ENCODE measurements at regions not wholly inside any gene's neighbourhood (a gene's known extent, or its start where the extent isn't known, plus 50 kb on each side); places are given as distances from the start of the nearest gene placed in this dataset.

DNA sequence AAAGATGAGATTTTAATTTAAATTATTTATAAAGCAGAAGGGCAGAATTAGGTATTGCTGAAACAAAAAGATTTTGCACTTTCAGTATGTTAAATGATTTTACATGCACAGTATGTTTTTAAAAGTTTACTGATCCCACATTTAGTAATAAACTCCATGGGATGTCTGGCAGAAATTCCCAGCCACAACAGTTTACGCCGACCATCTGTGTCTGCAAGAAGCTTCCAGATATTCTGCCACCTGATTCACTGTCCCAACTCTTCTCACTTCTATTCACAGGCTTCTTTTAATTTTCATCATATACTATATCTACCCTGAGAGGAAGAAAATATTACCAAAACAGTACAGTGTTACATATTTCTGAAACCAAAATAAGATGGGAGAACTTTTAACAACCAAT is 115.8 kb upstream of the IQCM start:
- TF ChIP-seq CBFB (IDR thresholded peaks at IDR 0.05; ENCODE audit: low read depth) = no peak
- no peak for TF ChIP-seq RBBP5 (conservative IDR thresholded peaks at IDR 0.05)

Measured in GM12878 (cell line).